Muscle layer of colon (tissue), 2 donors: ENCODE measurements at regions not wholly inside any gene's neighbourhood (a gene's known extent, or its start where the extent isn't known, plus 50 kb on each side); places are given as distances from the start of the nearest gene placed in this dataset.
"Not testable (repeated sequence)": the region's sequence is repeated elsewhere in the genome, so short reads cannot be mapped to it uniquely, and the experiment has no call there.

Experiments
- H3K27ac ChIP-seq: one replicate; pipeline ENCODE4 v1.7.0; 2013; ENCODE audit warnings: low read depth, mild to moderate bottlenecking, low read length, moderate library complexity
- H3K27me3 ChIP-seq, 2 donors: one replicate each; pipeline ENCODE4 v1.7.0; 2013; ENCODE audit warnings: low read length in 2 of 2, mild to moderate bottlenecking in 2 of 2; ENCODE audit not compliant: insufficient read depth in 2 of 2, control insufficient read depth in 1 of 2
- H3K36me3 ChIP-seq: one replicate; pipeline ENCODE4 v1.7.0; 2013; ENCODE audit warnings: mild to moderate bottlenecking, low read length; ENCODE audit not compliant: insufficient read depth
- H3K4me1 ChIP-seq: one replicate; pipeline ENCODE4 v1.7.0; 2013; ENCODE audit warnings: mild to moderate bottlenecking, low read length; ENCODE audit not compliant: insufficient read depth
- H3K4me3 ChIP-seq, 2 donors: one replicate each; pipeline ENCODE4 v1.7.0; 2013; ENCODE audit warnings: low read length in 2 of 2, low read depth in 1 of 2, mild to moderate bottlenecking in 1 of 2, moderate library complexity in 1 of 2
- H3K9ac ChIP-seq: one replicate; pipeline ENCODE4 v1.7.0; 2013; ENCODE audit warnings: low read length
- H3K9me3 ChIP-seq: one replicate; pipeline ENCODE4 v1.7.0; 2013; ENCODE audit warnings: mild to moderate bottlenecking, low read length
- donor health status: abdominal sarcoma.
- donor health status: Adenocarcinoma of cecum.

DNA sequence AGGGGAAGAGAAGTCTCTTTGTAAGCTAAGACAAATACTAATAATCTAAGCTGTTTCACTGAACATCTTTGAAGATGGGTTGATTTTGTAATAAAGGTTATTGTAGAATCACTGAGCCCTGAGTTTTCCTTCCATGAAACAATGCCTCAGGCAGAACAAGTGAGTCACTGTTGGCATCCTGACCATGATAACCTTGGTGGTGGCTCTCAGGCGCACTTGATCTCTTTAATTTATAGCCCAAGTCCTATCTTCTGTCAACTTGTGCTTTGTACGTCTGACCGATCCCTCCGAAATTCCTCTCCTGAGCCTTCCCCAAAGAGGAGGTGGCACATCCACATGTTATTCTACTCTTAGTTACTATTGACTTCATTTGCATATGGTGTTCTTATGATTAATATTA is 812.9 kb downstream of the REEP3 start:
- Histone ChIP-seq H3K4me1 (no peaks in the 10 kb centered on the region), H3K9me3 (no peaks in the 10 kb centered on the region), H3K36me3 (no peaks in the 10 kb centered on the region), H3K9ac (no peak overlapping the region), H3K27ac (no peak overlapping the region), H3K4me3 (no peak overlapping the region), H3K27me3 (no peaks in the 10 kb centered on the region)

DNA sequence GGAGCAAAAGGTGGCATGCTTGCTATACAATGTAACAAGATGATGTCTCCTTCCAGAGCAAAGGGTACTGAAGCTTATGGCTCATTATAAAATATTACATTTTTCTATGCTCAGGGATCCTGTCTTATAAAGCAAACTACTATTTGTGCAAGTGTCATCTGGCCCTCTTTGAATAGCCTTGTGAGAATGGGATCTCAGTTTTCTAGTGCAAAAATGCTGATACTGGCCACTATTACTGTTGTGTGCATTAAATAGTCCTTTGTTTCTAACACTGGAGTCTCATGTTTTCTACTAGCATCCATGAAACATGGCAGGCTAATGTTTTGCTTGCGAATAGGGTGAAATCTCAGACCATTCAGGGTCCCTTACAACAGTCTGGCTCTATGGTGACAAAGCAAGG is 823.0 kb downstream of the REEP3 start:
- Histone ChIP-seq H3K4me3 (no peak overlapping the region), H3K9me3 (no peaks in the 10 kb centered on the region), H3K4me1 (no peaks in the 10 kb centered on the region), H3K27ac (no peak overlapping the region), H3K9ac (no peak overlapping the region), H3K36me3 (no peaks in the 10 kb centered on the region), H3K27me3 (no peaks in the 10 kb centered on the region)

DNA sequence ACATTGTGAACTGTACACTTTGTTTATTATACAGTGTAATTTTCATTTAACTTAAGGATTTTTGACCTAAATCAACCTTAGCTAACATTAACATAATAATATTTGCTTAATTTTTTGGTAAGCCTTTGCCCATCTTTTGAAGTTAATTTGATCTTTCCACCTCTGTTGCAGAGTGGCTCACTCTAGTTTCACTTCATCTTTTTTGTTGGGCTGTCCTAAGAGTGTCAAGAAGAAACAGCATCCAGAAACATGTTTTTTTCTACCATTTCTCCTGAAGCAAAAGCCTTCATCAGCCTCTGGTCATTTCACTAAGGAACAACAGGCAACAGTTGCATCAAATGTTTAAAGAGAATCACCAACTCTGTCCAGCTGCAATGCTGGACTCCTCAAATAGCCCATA is 824.7 kb downstream of the REEP3 start:
- Histone ChIP-seq H3K4me1 (no peaks in the 10 kb centered on the region), H3K9me3 (no peaks in the 10 kb centered on the region), H3K27ac (no peak overlapping the region), H3K36me3 (no peaks in the 10 kb centered on the region), H3K9ac (no peak overlapping the region), H3K4me3 (no peak overlapping the region), H3K27me3 (no peaks in the 10 kb centered on the region)

DNA sequence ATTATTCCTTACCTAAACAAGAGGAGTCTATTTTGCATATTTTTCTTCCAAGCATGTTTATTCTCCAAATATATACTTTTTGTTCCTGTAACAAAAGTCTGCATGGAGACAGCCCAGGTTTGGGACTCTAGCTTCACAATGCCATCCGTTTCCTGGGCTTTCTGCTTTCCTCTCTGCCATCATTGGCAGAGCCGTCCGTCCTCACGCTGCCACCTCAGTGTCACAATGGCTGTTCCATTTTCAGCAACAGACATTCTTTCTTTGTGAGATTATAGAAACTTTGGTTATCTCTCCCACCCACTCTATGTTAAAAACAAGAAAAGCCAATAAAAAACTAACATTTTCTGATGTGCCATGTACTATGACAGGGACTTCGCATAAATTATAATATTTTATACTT is 825.2 kb downstream of the REEP3 start:
- Histone ChIP-seq H3K27ac (no peak overlapping the region), H3K4me3 (no peak overlapping the region), H3K9me3 (no peaks in the 10 kb centered on the region), H3K27me3 (no peaks in the 10 kb centered on the region), H3K36me3 (no peaks in the 10 kb centered on the region), H3K9ac (no peak overlapping the region), H3K4me1 (no peaks in the 10 kb centered on the region)

GRCh38 chr10:64350665-64351064 is 829.5 kb downstream of the REEP3 start:
- H3K9me3 ChIP-seq = no peaks in the 10 kb centered on the region
- H3K27me3 ChIP-seq = no peaks in the 10 kb centered on the region
- no peak overlapping the region for H3K9ac ChIP-seq
- no peak overlapping the region for H3K27ac ChIP-seq
- no peak overlapping the region for H3K4me3 ChIP-seq
- H3K4me1 ChIP-seq = no peaks in the 10 kb centered on the region
- H3K36me3 ChIP-seq = no peaks in the 10 kb centered on the region

DNA sequence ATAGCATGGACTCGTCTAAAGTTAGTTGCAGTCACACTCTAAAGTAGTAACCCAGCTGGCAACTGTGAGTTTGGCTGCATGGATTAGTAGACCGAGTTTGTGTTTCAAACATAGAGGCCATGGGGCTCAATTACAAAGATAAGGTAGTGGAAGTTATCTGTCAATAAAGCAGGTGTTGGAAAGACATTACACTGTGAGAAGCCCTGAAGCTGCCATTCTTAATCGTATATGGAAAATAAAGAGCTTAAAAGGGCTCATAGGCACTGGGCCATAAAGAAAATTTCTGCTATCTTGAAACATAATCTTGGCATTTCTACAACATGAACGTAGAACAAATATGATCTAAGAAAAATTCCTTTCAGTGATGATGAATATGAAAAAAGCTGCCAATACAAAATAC is 837.7 kb downstream of the REEP3 start:
- Histone ChIP-seq H3K9ac (no peak overlapping the region), H3K4me1 (no peaks in the 10 kb centered on the region), H3K27me3 (no peaks in the 10 kb centered on the region), H3K4me3 (no peak overlapping the region), H3K9me3 (no peaks in the 10 kb centered on the region), H3K36me3 (no peaks in the 10 kb centered on the region), H3K27ac (no peak overlapping the region)

DNA sequence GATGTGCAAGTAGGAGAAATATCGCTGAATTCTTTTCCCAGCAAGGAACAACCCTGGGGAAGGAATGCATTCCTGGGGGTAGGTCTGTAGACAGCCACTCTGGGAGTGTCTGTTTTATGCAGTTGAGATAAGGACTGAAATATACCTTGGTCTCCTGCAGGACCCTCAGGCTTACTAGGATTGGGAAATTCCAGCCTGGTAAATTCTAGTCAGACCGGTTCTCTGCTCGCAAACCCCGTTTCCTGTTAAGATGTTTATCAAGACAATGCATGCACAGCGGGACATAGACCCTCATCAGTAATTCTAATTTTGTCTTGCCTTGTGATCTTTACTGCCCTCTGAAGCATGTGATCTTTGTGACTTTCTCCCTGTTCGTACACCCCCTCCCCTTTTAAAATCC is 839.0 kb downstream of the REEP3 start:
- not testable (repeated sequence) for H3K4me3 ChIP-seq, H3K27me3 ChIP-seq, H3K36me3 ChIP-seq, H3K27ac ChIP-seq, H3K4me1 ChIP-seq, H3K9ac ChIP-seq, H3K9me3 ChIP-seq

- H3K4me3 ChIP-seq = no peak overlapping the region
- no peaks in the 10 kb centered on the region for H3K4me1 ChIP-seq
- no peak overlapping the region for H3K27ac ChIP-seq
- no peaks in the 10 kb centered on the region for H3K27me3 ChIP-seq
- no peak overlapping the region for H3K9ac ChIP-seq
- no peaks in the 10 kb centered on the region for H3K9me3 ChIP-seq
- H3K36me3 ChIP-seq = no peaks in the 10 kb centered on the region
These were observed 842.5 kb downstream of the REEP3 start for GRCh38 chr10:64363687-64364086.

- Histone ChIP-seq H3K27ac (no peak overlapping the region), H3K36me3 (no peaks in the 10 kb centered on the region), H3K27me3 (no peaks in the 10 kb centered on the region), H3K4me3 (no peak overlapping the region), H3K9me3 (no peaks in the 10 kb centered on the region), H3K4me1 (no peaks in the 10 kb centered on the region), H3K9ac (no peak overlapping the region)
These were observed 844.5 kb downstream of the REEP3 start for GRCh38 chr10:64365663-64366062.

GRCh38 chr10:64368298-64368697 is 847.1 kb downstream of the REEP3 start:
- Histone ChIP-seq H3K27ac (no peak overlapping the region), H3K27me3 (no peaks in the 10 kb centered on the region), H3K9me3 (no peaks in the 10 kb centered on the region), H3K4me3 (no peak overlapping the region), H3K9ac (no peak overlapping the region), H3K36me3 (no peaks in the 10 kb centered on the region), H3K4me1 (no peaks in the 10 kb centered on the region)

DNA sequence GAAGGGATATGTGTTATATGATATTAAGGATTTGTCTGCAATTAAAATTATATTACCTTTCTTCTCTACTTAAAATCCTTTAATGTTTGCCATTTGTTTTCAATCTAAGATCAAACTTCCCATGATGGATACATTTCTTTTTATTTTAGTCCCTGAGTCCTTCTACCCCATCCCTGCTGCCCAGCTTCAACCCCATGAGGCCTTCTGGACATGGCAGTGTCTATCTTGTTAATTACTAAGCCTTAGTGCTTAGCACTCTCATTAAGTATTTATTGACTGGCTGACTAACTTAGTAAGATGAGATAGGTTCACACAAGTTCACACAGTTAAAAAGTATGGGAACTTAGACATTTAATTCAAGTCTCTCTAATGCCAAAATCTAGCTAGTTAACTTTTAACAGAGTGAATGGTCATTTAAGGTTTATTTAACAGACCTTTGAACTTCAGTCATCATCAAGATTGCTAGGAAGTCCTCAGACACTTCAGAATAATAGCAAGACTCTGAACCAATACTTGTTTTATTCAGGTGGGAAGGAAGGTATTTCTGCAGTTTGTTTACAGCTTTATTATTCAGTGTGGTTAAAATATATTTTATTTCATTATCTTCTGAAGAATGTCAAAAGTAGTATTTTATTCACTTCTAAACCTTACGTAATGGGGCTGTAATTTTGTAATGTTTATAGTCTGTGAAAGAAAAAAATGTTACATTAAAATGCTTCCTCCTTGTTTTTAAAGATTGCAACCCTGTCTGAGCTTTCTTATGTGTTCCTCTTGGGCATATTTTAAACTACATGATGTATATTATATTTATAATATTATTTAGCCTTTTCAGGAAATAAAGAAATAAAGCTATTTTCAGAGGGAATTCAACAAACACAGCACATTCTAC is 848.9 kb downstream of the REEP3 start:
- no peaks in the 10 kb centered on the region for H3K4me1 ChIP-seq
- no peaks in the 10 kb centered on the region for H3K9me3 ChIP-seq
- H3K27ac ChIP-seq = no peak overlapping the region
- no peak overlapping the region for H3K4me3 ChIP-seq
- H3K36me3 ChIP-seq = no peaks in the 10 kb centered on the region
- H3K9ac ChIP-seq = no peak overlapping the region
- no peaks in the 10 kb centered on the region for H3K27me3 ChIP-seq

- Histone ChIP-seq H3K9ac (no peak overlapping the region), H3K27me3 (no peaks in the 10 kb centered on the region), H3K4me1 (no peaks in the 10 kb centered on the region), H3K4me3 (no peak overlapping the region), H3K36me3 (no peaks in the 10 kb centered on the region), H3K27ac (no peak overlapping the region), H3K9me3 (no peaks in the 10 kb centered on the region)
These were observed 853.1 kb downstream of the REEP3 start for GRCh38 chr10:64374346-64374745.
